ENCODE measurements at regions not wholly inside any gene's neighbourhood (a gene's known extent, or its start where the extent isn't known, plus 50 kb on each side); places are given as distances from the start of the nearest gene placed in this dataset.

DNA sequence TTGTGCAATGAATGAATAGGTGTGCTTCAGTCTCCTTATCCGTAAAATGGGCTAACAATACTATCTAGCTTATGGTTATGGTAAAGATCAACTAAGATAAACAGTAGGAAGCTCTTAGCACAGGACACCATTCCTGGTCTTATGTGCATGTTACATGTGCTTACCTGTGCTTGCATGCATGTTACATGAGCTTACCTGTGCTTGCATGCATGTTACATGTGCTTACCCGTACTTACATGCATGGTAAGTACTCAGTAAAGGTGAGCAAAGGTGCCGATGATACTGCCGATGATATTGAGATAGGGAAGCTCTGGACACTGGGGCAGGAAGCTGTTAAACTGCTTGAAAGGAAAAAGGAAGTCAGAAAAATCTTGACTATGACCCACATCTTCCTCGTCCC, 211.0 kb upstream of the USP24 start:
- DNase-seq (ENCODE audit: low read depth, low spot score) = no peak
- no peaks in the 10 kb centered on the region for H3K36me3 ChIP-seq (ENCODE audit: insufficient read depth, insufficient read length, low read length)
- H3K9me3 ChIP-seq (ENCODE audit: insufficient read depth, low read length) = no peaks in the 10 kb centered on the region
- H3K9ac ChIP-seq (ENCODE audit: insufficient read length, low read depth) = no peak overlapping the region
- TF ChIP-seq SUZ12 (IDR thresholded peaks at IDR 0.05; ENCODE audit: extremely low read depth, insufficient read depth, insufficient read length) = no peak
- no peak for TF ChIP-seq ZNF274 (IDR thresholded peaks at IDR 0.05; ENCODE audit: low read depth, low read length)
- no peak for TF ChIP-seq YY1 (IDR thresholded peaks at IDR 0.05; ENCODE audit: insufficient read depth, insufficient read length)
- H3K4me1 ChIP-seq (ENCODE audit: insufficient read depth, insufficient read length) = peaks cover 26% of the 10 kb centered on the region
- H3K4me3 ChIP-seq (ENCODE audit: insufficient read length, low read depth) = no peak overlapping the region
- H3K27me3 ChIP-seq (ENCODE audit: insufficient read depth, insufficient read length) = no peaks in the 10 kb centered on the region

DNA sequence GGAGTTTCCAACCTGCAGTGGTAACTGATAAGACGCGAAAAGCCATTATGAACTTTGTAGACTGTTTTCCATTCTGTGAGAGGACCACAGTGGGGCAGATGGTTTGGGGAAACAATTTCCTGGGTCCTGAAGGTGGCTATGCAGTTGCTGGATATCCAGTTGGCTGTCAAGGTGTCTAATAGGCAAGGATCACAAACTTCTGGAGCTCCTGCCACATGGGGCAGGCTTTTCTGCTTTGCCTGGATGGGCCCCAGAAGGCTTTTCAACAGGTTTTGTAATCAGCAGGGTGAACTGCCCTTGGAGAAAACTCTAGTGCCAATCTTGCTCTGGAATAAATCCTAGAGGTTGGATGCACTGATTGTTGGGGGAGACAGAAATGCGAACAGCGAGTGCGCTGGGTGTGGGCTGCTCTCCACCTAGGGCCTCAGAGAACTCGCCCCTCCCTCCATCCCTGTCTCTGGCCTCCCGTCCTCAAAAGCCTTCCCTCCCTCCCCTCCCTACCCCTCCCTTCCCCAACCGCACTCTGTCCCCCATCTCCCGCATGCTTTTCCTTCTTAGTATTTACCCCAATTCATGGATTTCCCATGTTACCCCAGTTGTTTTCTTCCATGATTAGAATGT, 210.3 kb upstream of the USP24 start:
- no peak for TF ChIP-seq YY1 (IDR thresholded peaks at IDR 0.05; ENCODE audit: insufficient read depth, insufficient read length)
- TF ChIP-seq ZNF274 (IDR thresholded peaks at IDR 0.05; ENCODE audit: low read depth, low read length) = no peak
- no peak for TF ChIP-seq SUZ12 (IDR thresholded peaks at IDR 0.05; ENCODE audit: extremely low read depth, insufficient read depth, insufficient read length)
- Histone ChIP-seq H3K9ac (ENCODE audit: insufficient read length, low read depth) (no peak overlapping the region), H3K36me3 (ENCODE audit: insufficient read depth, insufficient read length, low read length) (no peaks in the 10 kb centered on the region), H3K4me1 (ENCODE audit: insufficient read depth, insufficient read length) (peaks cover 21% of the 10 kb centered on the region), H3K27me3 (ENCODE audit: insufficient read depth, insufficient read length) (no peaks in the 10 kb centered on the region), H3K9me3 (ENCODE audit: insufficient read depth, low read length) (no peaks in the 10 kb centered on the region), H3K4me3 (ENCODE audit: insufficient read length, low read depth) (no peak overlapping the region)
- no peak for DNase-seq (ENCODE audit: low read depth, low spot score)

- H3K9me3 ChIP-seq (ENCODE audit: insufficient read depth, low read length) = no peaks in the 10 kb centered on the region
- no peak overlapping the region for H3K4me3 ChIP-seq (ENCODE audit: insufficient read length, low read depth)
- no peaks in the 10 kb centered on the region for H3K36me3 ChIP-seq (ENCODE audit: insufficient read depth, insufficient read length, low read length)
- peaks cover 10% of the 10 kb centered on the region for H3K4me1 ChIP-seq (ENCODE audit: insufficient read depth, insufficient read length)
- H3K9ac ChIP-seq (ENCODE audit: insufficient read length, low read depth) = no peak overlapping the region
- no peak for DNase-seq (ENCODE audit: low read depth, low spot score)
- TF ChIP-seq SUZ12 (IDR thresholded peaks at IDR 0.05; ENCODE audit: extremely low read depth, insufficient read depth, insufficient read length) (no peak), ZNF274 (IDR thresholded peaks at IDR 0.05; ENCODE audit: low read depth, low read length) (no peak), YY1 (IDR thresholded peaks at IDR 0.05; ENCODE audit: insufficient read depth, insufficient read length) (no peak)
- H3K27me3 ChIP-seq (ENCODE audit: insufficient read depth, insufficient read length) = no peaks in the 10 kb centered on the region
Measured at GRCh38 chr1:55423376-55423775, 208.2 kb upstream of the USP24 start.

DNA sequence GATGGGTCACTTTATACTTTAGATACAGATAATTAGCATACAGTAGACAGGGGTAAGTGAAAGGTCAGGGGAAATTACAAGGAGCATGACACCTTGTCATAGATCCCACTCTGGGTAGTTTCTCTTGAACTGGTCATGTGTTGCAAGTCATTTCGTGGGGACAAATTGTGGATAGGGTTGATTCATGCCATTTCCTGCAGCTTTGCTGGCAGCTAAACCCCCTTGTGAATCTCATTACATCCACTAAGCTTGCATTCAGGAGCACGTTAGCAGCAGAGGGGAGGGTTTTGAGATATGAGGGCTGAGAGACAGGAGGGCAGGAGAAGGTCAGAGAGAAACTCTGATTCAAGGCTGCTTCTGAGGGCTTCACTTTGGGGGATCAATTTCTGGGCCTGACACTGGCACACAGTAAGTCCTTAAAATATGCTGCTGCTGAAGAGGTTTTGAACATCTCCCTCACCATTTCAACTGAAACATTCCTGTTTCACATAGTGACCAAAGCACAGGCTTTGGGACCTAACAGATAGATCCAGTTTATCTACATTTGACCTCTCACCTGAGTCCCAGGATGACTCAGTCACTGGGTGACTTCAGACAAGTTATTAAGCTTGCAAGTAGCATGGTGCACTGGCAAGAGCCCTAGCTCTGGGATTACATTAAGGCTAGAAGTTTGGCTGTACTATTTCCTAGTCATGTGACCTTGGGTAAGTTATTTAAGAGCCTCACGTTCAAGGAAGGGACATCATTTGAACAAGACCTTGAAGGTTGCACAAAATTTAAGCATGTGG, 206.0 kb upstream of the USP24 start:
- no peak for TF ChIP-seq SUZ12 (IDR thresholded peaks at IDR 0.05; ENCODE audit: extremely low read depth, insufficient read depth, insufficient read length)
- TF ChIP-seq YY1 (IDR thresholded peaks at IDR 0.05; ENCODE audit: insufficient read depth, insufficient read length) = no peak
- no peak for TF ChIP-seq ZNF274 (IDR thresholded peaks at IDR 0.05; ENCODE audit: low read depth, low read length)
- no peaks in the 10 kb centered on the region for H3K36me3 ChIP-seq (ENCODE audit: insufficient read depth, insufficient read length, low read length)
- DNase-seq (ENCODE audit: low read depth, low spot score) = no peak

DNA sequence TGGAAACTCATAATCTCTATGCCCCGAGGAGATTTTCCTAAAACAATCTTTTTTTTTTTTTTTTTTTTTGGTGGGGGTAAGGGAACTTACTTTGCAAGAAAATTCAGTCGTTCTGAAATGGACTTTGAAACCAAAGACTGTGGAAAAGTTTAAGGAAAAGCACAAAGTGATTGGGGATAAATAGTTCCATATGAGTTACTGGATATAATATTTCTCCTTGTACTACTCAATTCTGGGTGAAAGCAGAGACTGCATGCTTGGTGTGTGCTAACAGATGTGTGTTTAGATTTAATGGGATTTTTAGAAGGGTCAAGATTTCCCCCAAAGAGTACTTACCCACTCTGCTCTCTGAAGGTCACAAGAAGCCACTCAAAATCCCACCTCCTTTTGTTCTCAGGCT, 204.9 kb upstream of the USP24 start:
- H3K4me3 ChIP-seq (ENCODE audit: insufficient read length, low read depth) = no peak overlapping the region
- no peaks in the 10 kb centered on the region for H3K9me3 ChIP-seq (ENCODE audit: insufficient read depth, low read length)
- no peaks in the 10 kb centered on the region for H3K36me3 ChIP-seq (ENCODE audit: insufficient read depth, insufficient read length, low read length)
- no peak overlapping the region for H3K9ac ChIP-seq (ENCODE audit: insufficient read length, low read depth)
- no peaks in the 10 kb centered on the region for H3K4me1 ChIP-seq (ENCODE audit: insufficient read depth, insufficient read length)
- no peaks in the 10 kb centered on the region for H3K27me3 ChIP-seq (ENCODE audit: insufficient read depth, insufficient read length)
- TF ChIP-seq SUZ12 (IDR thresholded peaks at IDR 0.05; ENCODE audit: extremely low read depth, insufficient read depth, insufficient read length) = no peak
- TF ChIP-seq ZNF274 (IDR thresholded peaks at IDR 0.05; ENCODE audit: low read depth, low read length) = no peak
- no peak for TF ChIP-seq YY1 (IDR thresholded peaks at IDR 0.05; ENCODE audit: insufficient read depth, insufficient read length)
- no peak for DNase-seq (ENCODE audit: low read depth, low spot score)

More for the DNA sequence above, 206.0 kb upstream of the USP24 start:
- H3K9ac ChIP-seq (ENCODE audit: insufficient read length, low read depth) = no peak overlapping the region
- H3K9me3 ChIP-seq (ENCODE audit: insufficient read depth, low read length) = no peaks in the 10 kb centered on the region
- H3K4me3 ChIP-seq (ENCODE audit: insufficient read length, low read depth) = no peak overlapping the region
- H3K27me3 ChIP-seq (ENCODE audit: insufficient read depth, insufficient read length) = no peaks in the 10 kb centered on the region
- H3K4me1 ChIP-seq (ENCODE audit: insufficient read depth, insufficient read length) = no peaks in the 10 kb centered on the region

DNA sequence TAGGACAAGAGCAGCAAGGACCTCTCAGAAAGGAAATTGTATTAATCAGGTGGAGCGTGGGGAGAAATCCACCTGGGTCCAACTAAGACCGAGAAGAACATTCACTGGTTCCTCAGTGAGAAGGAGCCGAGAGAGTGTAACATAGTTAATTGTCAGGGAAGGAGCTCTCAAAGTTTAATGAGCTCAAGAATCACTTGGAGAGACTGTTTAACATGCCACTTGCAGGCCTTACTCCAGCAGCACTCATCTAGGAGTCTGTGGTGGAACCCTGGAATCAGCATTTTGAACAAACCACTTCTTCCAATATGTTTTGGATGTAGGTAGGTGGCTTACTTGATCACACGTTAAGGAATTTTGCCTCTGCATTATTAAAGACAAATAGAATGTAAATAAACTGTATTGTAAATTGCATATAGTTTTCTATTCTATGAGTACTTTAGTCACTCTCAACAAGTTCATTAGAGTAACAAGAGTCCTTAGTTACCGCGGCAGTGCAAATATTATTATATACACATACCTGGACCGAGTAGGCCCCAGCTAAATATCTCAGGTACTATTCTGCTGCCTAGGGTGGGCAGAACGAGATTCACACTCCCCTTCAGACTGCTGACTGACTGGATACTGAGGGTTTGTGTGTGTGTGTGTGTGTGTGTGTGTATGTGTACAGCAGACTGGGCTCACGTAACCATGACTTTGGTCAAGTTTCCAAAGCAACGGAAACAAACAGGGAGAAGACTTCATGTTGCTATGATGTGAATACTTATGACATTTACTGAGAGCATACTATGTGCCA, 203.2 kb upstream of the USP24 start:
- Histone ChIP-seq H3K4me1 (ENCODE audit: insufficient read depth, insufficient read length) (no peaks in the 10 kb centered on the region), H3K36me3 (ENCODE audit: insufficient read depth, insufficient read length, low read length) (no peaks in the 10 kb centered on the region), H3K9me3 (ENCODE audit: insufficient read depth, low read length) (no peaks in the 10 kb centered on the region), H3K9ac (ENCODE audit: insufficient read length, low read depth) (no peak overlapping the region), H3K27me3 (ENCODE audit: insufficient read depth, insufficient read length) (no peaks in the 10 kb centered on the region), H3K4me3 (ENCODE audit: insufficient read length, low read depth) (no peak overlapping the region)
- no peak for DNase-seq (ENCODE audit: low read depth, low spot score)
- TF ChIP-seq ZNF274 (IDR thresholded peaks at IDR 0.05; ENCODE audit: low read depth, low read length) = no peak
- no peak for TF ChIP-seq SUZ12 (IDR thresholded peaks at IDR 0.05; ENCODE audit: extremely low read depth, insufficient read depth, insufficient read length)
- TF ChIP-seq YY1 (IDR thresholded peaks at IDR 0.05; ENCODE audit: insufficient read depth, insufficient read length) = no peak

Measured in NT2/D1 (cell line).